Heart right ventricle (tissue), 16 donors: ENCODE measurements at regions not wholly inside any gene's neighbourhood (a gene's known extent, or its start where the extent isn't known, plus 50 kb on each side); places are given as distances from the start of the nearest gene placed in this dataset.

ENCODE experiments used
- ATAC-seq, 8 donors: fragments of 200-7000 bp; cut with Tn5 transposase; one replicate each; pipeline ENCODE4 v1.9.1; 2020; ENCODE audit warnings: mild to moderate bottlenecking in 8 of 8, moderate library complexity in 8 of 8, moderate number of reproducible peaks in 1 of 8
- DNase-seq, 2 donors: peaks; one replicate each; pipeline ENCODE4 v3.0.0-alpha.2; 2020
- H3K27ac ChIP-seq, 10 donors: fragments of 200-600 bp; sonication (generic) in 2 of 10; one replicate each; pipeline versions ENCODE4 v1.5.0 to v1.8.0; 2020 to 2022; ENCODE audit warnings: mild to moderate bottlenecking in 3 of 10
- H3K27me3 ChIP-seq, 7 donors: fragments of 200-600 bp; one replicate each; pipeline ENCODE4 v1.8.0; 2021 to 2022; ENCODE audit warnings: mild to moderate bottlenecking in 2 of 7
- H3K36me3 ChIP-seq, 9 donors: fragments of 200-600 bp; sonication (generic) in 1 of 9; one replicate each; pipeline versions ENCODE4 v1.5.0 to v1.8.0; 2020 to 2022; ENCODE audit warnings: mild to moderate bottlenecking in 2 of 9
- H3K4me1 ChIP-seq, 9 donors: fragments of 200-600 bp; sonication (generic) in 1 of 9; one replicate each; pipeline versions ENCODE4 v1.5.0 to v1.8.0; 2020 to 2022; ENCODE audit warnings: mild to moderate bottlenecking in 4 of 9
- H3K4me3 ChIP-seq, 10 donors: fragments of 200-600 bp; sonication (generic) in 2 of 10; one replicate each; pipeline versions ENCODE4 v1.5.0 to v1.8.0; 2020 to 2022; ENCODE audit warnings: mild to moderate bottlenecking in 7 of 10, moderate library complexity in 2 of 10
- H3K9me3 ChIP-seq, 11 donors: fragments of 200-600 bp in 10 of 11; sonication (generic) in 2 of 11; one replicate each; pipeline versions ENCODE4 v1.5.0 to v1.8.0; 2013 to 2022; ENCODE audit warnings: mild to moderate bottlenecking in 2 of 11, control low read depth in 1 of 11, moderate library complexity in 1 of 11
- CTCF ChIP-seq, 9 donors: fragments of 200-600 bp; sonication (generic) in 2 of 9; IDR thresholded peaks; one replicate each; pipeline versions ENCODE4 v1.5.0 to v1.8.0; 2021 to 2022; ENCODE audit warnings: antibody characterized with exemption in 9 of 9, mild to moderate bottlenecking in 5 of 9, moderate library complexity in 1 of 9
- WGBS, 2 donors: extraction: QIAGEN DNeasy Blood & Tissue Kit; methylation state at CpG; one replicate each; pipeline ENCODE4 v1.1.7; 2013; ENCODE audit warnings: inconsistent platforms in 1 of 2; 5-methylcytosine and 5-hydroxymethylcytosine counted together
- intact Hi-C, 10 donors: fragments of 100-400 bp; cut with DNase I; formaldehyde crosslinking; loops; one replicate each; pipeline versions ENCODE4 v1.11.1 to v1.14.2; 2022
- donor health status: Arrhythmogenic right ventricular cardiomyopathy.
- donor health status: ischemic (EF 13 %, LVEDD 7.1; RV severe dilation, severe dysfunction).
- donor health status: healthy with polysubstance abuse.
- donor health status: DM: no; HTN: yes; CAD: no.
- donor health status: DM: no; HTN: no; CAD: no.
- donor health status: ischemic (EF 25% LVEDD 6.9; RV normal size, moderate dysfunction).
- donor health status: ischemic (EF 25% LVEDD 5.7; RV mildly dilated, moderate dysfunction).
- donor health status: healthy.
- donor health status: DM: yes; HTN: yes; CAD: no.
- donor health status: Ischemic cardiomyopathy.
- donor health status: ischemic (EF 35%, LVEDD 5.7; RV mildly dilated, moderate dysfunction).
- donor health status: nonischemic (EF 11% LVEDD 7.7; RV severe dilation, severe dysfunction).
- donor health status: DM: yes; HTN: yes; CAD: no.
- donor health status: PGD.
- donor health status: ischemic (EF 29% LVEDD 5.4; RV normal size, mild dysfunction).
- donor health status: nonischemic (EF 23%, LVEDD 6.1; RV moderate dilation, normal function).

GRCh38 chr3:163016251-163016650 lies 1519.6 kb downstream of the OTOL1 start:
- DNase-seq: no peak
- ATAC-seq: no peak
- WGBS, 2 donors: 48 to 61% methylated on average over 1 of the region's 1 CpG
- no peak overlapping the region for H3K4me3 ChIP-seq
- no peaks in the 10 kb centered on the region for H3K36me3 ChIP-seq
- no peak for TF ChIP-seq CTCF (IDR thresholded peaks at IDR 0.05)
- H3K27me3 ChIP-seq: no peaks in the 10 kb centered on the region
- peaks cover 0 to 30% (median 0%) of the 10 kb centered on the region in 11 donors for H3K9me3 ChIP-seq
- H3K4me1 ChIP-seq: no peaks in the 10 kb centered on the region
- intact Hi-C loops: no loop called here
- H3K27ac ChIP-seq: no peak overlapping the region

- Histone ChIP-seq H3K4me1 (no peaks in the 10 kb centered on the region), H3K27me3 (no peaks in the 10 kb centered on the region), H3K4me3 (no peak overlapping the region), H3K27ac (no peak overlapping the region), H3K9me3 (peaks cover 0 to 30% (median 0%) of the 10 kb centered on the region in 11 donors), H3K36me3 (no peaks in the 10 kb centered on the region)
- intact Hi-C loops: no loop called here
- WGBS, 2 donors: 89 to 90% methylated on average over 1 of the region's 1 CpG
- DNase-seq (no peak), ATAC-seq (peak in 3 of 8 donors; percentile 42 to 76 (median 65))
- no peak for TF ChIP-seq CTCF (IDR thresholded peaks at IDR 0.05)
Measured at GRCh38 chr3:163018067-163018466, 1521.5 kb downstream of the OTOL1 start.

GRCh38 chr3:163018664-163019063 lies 1522.1 kb downstream of the OTOL1 start:
- TF ChIP-seq CTCF (IDR thresholded peaks at IDR 0.05): no peak
- Histone ChIP-seq H3K4me1 (no peaks in the 10 kb centered on the region), H3K36me3 (no peaks in the 10 kb centered on the region), H3K27me3 (no peaks in the 10 kb centered on the region), H3K27ac (no peak overlapping the region), H3K4me3 (no peak overlapping the region), H3K9me3 (peaks cover 0 to 30% (median 0%) of the 10 kb centered on the region in 11 donors)
- DNase-seq (no peak), ATAC-seq (peak in 1 of 8 donors; percentile 53)
- intact Hi-C loops: no loop called here
- WGBS, 2 donors: 91 to 93% methylated on average over 7 of the region's 7 CpGs

- no peaks in the 10 kb centered on the region for H3K36me3 ChIP-seq
- H3K4me3 ChIP-seq: no peak overlapping the region
- intact Hi-C loops: no loop called here
- DNase-seq (no peak), ATAC-seq (no peak)
- H3K4me1 ChIP-seq: no peaks in the 10 kb centered on the region
- H3K27me3 ChIP-seq: no peaks in the 10 kb centered on the region
- peaks cover 0 to 30% (median 0%) of the 10 kb centered on the region in 11 donors for H3K9me3 ChIP-seq
- no peak overlapping the region for H3K27ac ChIP-seq
- WGBS, 2 donors: 50 to 93% methylated on average over 5 of the region's 5 CpGs
- no peak for TF ChIP-seq CTCF (IDR thresholded peaks at IDR 0.05)
Measured at GRCh38 chr3:163019260-163019659, 1522.7 kb downstream of the OTOL1 start.
